HepG2 (cell line): ENCODE measurements at regions not wholly inside any gene's neighbourhood (a gene's known extent, or its start where the extent isn't known, plus 50 kb on each side); places are given as distances from the start of the nearest gene placed in this dataset.

Source experiments
- ATAC-seq: fragments of 200-7000 bp; cut with Tn5 transposase; 3 replicates; pipeline ENCODE4 v1.9.1; 2020; ENCODE audit warnings: mild to moderate bottlenecking, moderate library complexity
- BruUV-seq: library from RNA; stranded (reverse); fragments of 400-500 nt; replicated peaks from 2 replicates; lab custom pipeline; 2021; lab: Mats Ljungman, UMichigan
- CTCF ChIA-PET: fragments of 300-600 bp; formaldehyde crosslinking; extraction: SDS; loops from one replicate; lab custom pipeline; 2021; ENCODE audit warnings: low total read pairs, inconsistent platforms, low intra/inter-chr PET ratio; lab: Yijun Ruan, JAX
- POLR2A ChIA-PET: fragments of 350-600 bp; sonication (Branson Sonifier 250); formaldehyde crosslinking; loops from one replicate; lab custom pipeline; 2020; ENCODE audit warnings: antibody characterized with exemption, inconsistent platforms; lab: Yijun Ruan, JAX
- DNase-seq: peaks from one replicate; pipeline ENCODE4 v3.0.0-alpha.2; 2015; ENCODE audit warnings: low spot score
- FAIRE-seq: peaks from 3 replicates; lab custom pipeline; 2011; peaks lifted over from hg19 to GRCh38; lab: Jason Lieb, UNC
- H2AFZ ChIP-seq: one replicate; pipeline ENCODE4 v1.6.1; 2011; ENCODE audit warnings: low read length, inconsistent platforms
- H3K27ac ChIP-seq: fragments of 300-600 bp; 3 replicates; pipeline ENCODE4 v1.8.0; 2011; ENCODE audit warnings: mixed run types, mild to moderate bottlenecking, mixed read lengths, low read length, inconsistent platforms; ENCODE audit not compliant: insufficient read depth; ENCODE audit errors: extremely low read length
- H3K27me3 ChIP-seq, 2 experiments: fragments of 200-600 bp in 1 of 2; 2 replicates in 1 of 2; 3 replicates in 1 of 2; pipeline versions ENCODE4 v1.6.0 to v1.8.0; 2011; ENCODE audit warnings: low read length in 2 of 2, mild to moderate bottlenecking in 2 of 2, moderate library complexity in 2 of 2, inconsistent platforms in 1 of 2; ENCODE audit not compliant: insufficient read depth in 2 of 2, control insufficient read depth in 1 of 2
- H3K36me3 ChIP-seq, 2 experiments: fragments of 200-600 bp in 1 of 2; replicated peaks in 1 of 2; 2 replicates in 1 of 2; 3 replicates in 1 of 2; pipeline versions ENCODE4 v1.5.1 to v1.8.0; 2011; ENCODE audit warnings: low read length in 2 of 2, inconsistent platforms in 1 of 2; ENCODE audit not compliant: insufficient read depth in 2 of 2, control insufficient read depth in 1 of 2
- H3K4me1 ChIP-seq: 2 replicates; pipeline ENCODE4 v1.5.1; 2012; ENCODE audit warnings: low read length, inconsistent platforms; ENCODE audit not compliant: insufficient read depth
- H3K4me2 ChIP-seq: 2 replicates; pipeline ENCODE4 v1.6.0; 2011; ENCODE audit warnings: low read depth, low read length, inconsistent platforms
- H3K4me3 ChIP-seq, 3 experiments: fragments of 200-600 bp in 1 of 3; sonication (generic), shearing (Covaris generic) in 1 of 3; replicated peaks in 1 of 3; 2 replicates each; pipeline ENCODE4 v1.5.1; 2011 to 2016; ENCODE audit warnings: low read length in 3 of 3, inconsistent platforms in 2 of 3, low read depth in 2 of 3, mild to moderate bottlenecking in 2 of 3, control low read depth in 1 of 3, mixed read lengths in 1 of 3; ENCODE audit not compliant: insufficient read depth in 1 of 3
- H3K79me2 ChIP-seq: one replicate; pipeline ENCODE4 v1.6.1; 2011; ENCODE audit warnings: low read length, inconsistent platforms; ENCODE audit not compliant: insufficient read depth
- H3K9ac ChIP-seq: 2 replicates; pipeline ENCODE4 v1.6.0; 2011; ENCODE audit warnings: mild to moderate bottlenecking, low read depth, low read length, inconsistent platforms; ENCODE audit not compliant: insufficient read depth
- H3K9me3 ChIP-seq: 2 replicates; pipeline ENCODE4 v1.5.1; 2012; ENCODE audit warnings: mild to moderate bottlenecking, low read length
- H4K20me1 ChIP-seq: 2 replicates; pipeline ENCODE4 v1.6.0; 2011; ENCODE audit warnings: inconsistent platforms, mild to moderate bottlenecking, low read length, moderate library complexity; ENCODE audit not compliant: insufficient read depth
- ERF ChIP-seq: IDR thresholded peaks from 2 replicates; pipeline ENCODE4 v1.6.1; 2018; ENCODE audit warnings: missing biosample characterization, missing genetic modification reagents
- HMG20B ChIP-seq: conservative IDR thresholded peaks from 2 replicates; pipeline ENCODE4 v1.6.1; 2016; ENCODE audit warnings: missing genetic modification reagents, missing compliant biosample characterization
- HNRNPH1 ChIP-seq: fragments of 200-400 bp; formaldehyde crosslinking; optimal IDR thresholded peaks from 2 replicates; pipeline ENCODE3; 2017; ENCODE audit warnings: mild to moderate bottlenecking, low read depth, low read length
- HOXA9 ChIP-seq: sonication (generic); formaldehyde crosslinking; IDR thresholded peaks from 2 replicates; pipeline ENCODE4 v1.8.1; 2022; ENCODE audit warnings: missing genetic modification reagents, mild to moderate bottlenecking, moderate library complexity, borderline replicate concordance
- NFE2 ChIP-seq: sonication (generic); formaldehyde crosslinking; IDR thresholded peaks from 2 replicates; pipeline ENCODE4 v1.4.0; 2020; ENCODE audit warnings: missing genetic modification reagents
- STAG1 ChIP-seq: sonication (generic); formaldehyde crosslinking; IDR thresholded peaks from 2 replicates; pipeline ENCODE4 v1.4.0; 2020; ENCODE audit warnings: missing genetic modification reagents
- ZBTB39 ChIP-seq: sonication (generic); formaldehyde crosslinking; IDR thresholded peaks from 2 replicates; pipeline ENCODE4 v1.5.0; 2020; ENCODE audit warnings: missing genetic modification reagents
- ZNF34 ChIP-seq: sonication (generic); formaldehyde crosslinking; IDR thresholded peaks from 2 replicates; pipeline ENCODE4 v1.4.0; 2020; ENCODE audit warnings: mild to moderate bottlenecking, missing genetic modification reagents, borderline replicate concordance
- ZNF644 ChIP-seq: IDR thresholded peaks from 2 replicates; pipeline ENCODE4 v1.6.1; 2016; ENCODE audit warnings: low read depth
- whole genome bisulfite sequencing: methylation state at CpG from one replicate; pipeline ENCODE4 v1.1.6; 2017; ENCODE audit warnings: low lambda C conversion rate; 5-methylcytosine and 5-hydroxymethylcytosine counted together
- in situ Hi-C: cut with HindIII; loops from 2 replicates; pipeline ENCODE4 v1.10.0; 2017; ENCODE audit warnings: low pct_unique_long_range_greater_than_20kb; ENCODE audit not compliant: extremely low pct_ligation_motif_present
- intact Hi-C: fragments of 100-400 bp; cut with micrococcal nuclease; formaldehyde crosslinking; loops from one replicate; pipeline ENCODE4 v1.10.0; 2022; ENCODE audit not compliant: unreplicated experiment

- H3K79me2 ChIP-seq, result no peaks in the 10 kb centered on the region
- 5% methylated on average over 4 of the region's 4 CpGs for whole genome bisulfite sequencing
- no peaks in the 10 kb centered on the region for H3K4me1 ChIP-seq
- no peak overlapping the region for H3K4me2 ChIP-seq
- DNase-seq (no peak), FAIRE-seq (no peak), ATAC-seq (no peak)
- H3K4me3 ChIP-seq, result no peak overlapping the region
- no peak overlapping the region for H3K9ac ChIP-seq
- CTCF ChIA-PET, result no interaction called here
- H3K9me3 ChIP-seq, result no peaks in the 10 kb centered on the region
- POLR2A ChIA-PET, result no interaction called here
- in situ Hi-C loops (no loop called here), intact Hi-C loops (no loop called here)
- no peaks in the 10 kb centered on the region for H4K20me1 ChIP-seq
- no peaks in the 10 kb centered on the region for H3K27me3 ChIP-seq
- TF ChIP-seq ZNF644 (CRISPR knock-in tag) (no peak), NFE2 (CRISPR knock-in tag) (no peak), STAG1 (no peak), ZNF34 (CRISPR knock-in tag) (no peak), HMG20B (no peak)
- TF ChIP-seq, all 625 proteins: peak for 0
- Histone ChIP-seq H3K27ac (no peak overlapping the region), H2AFZ (no peak overlapping the region), H3K36me3 (no peaks in the 10 kb centered on the region)
- BruUV-seq, result no TSS peak
These were observed 407.8 kb upstream of the PDE3A start for GRCh38 chr12:19960527-19960926.

DNA sequence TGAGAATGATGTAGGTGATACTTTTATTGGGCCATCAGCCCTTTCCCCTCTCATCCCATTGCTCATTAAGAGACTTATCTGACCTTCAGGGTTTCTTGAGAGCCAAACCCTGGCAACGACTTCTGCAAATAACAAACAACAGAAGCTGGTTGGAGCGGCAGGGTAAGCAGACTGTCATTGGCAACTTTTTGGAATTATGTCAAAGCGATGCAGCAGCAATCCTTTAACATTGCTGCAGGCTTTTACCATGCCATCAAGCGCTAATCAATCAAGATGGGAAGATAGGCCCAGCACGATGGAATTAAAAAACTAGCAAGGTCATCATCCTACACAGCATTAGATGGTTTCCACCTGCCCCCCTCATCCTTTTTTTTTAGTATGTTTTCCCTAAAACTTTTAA, 406.1 kb upstream of the PDE3A start:
- Histone ChIP-seq H3K9me3 (no peaks in the 10 kb centered on the region), H3K9ac (no peak overlapping the region), H3K4me2 (no peak overlapping the region), H3K79me2 (no peaks in the 10 kb centered on the region), H3K4me3 (no peak overlapping the region), H3K27ac (no peak overlapping the region), H3K27me3 (no peaks in the 10 kb centered on the region), H4K20me1 (no peaks in the 10 kb centered on the region), H2AFZ (no peak overlapping the region), H3K4me1 (no peaks in the 10 kb centered on the region), H3K36me3 (no peaks in the 10 kb centered on the region)
- intact Hi-C loops (no loop called here), in situ Hi-C loops (no loop called here)
- POLR2A ChIA-PET, result no interaction called here
- CTCF ChIA-PET, result no interaction called here
- no TSS peak for BruUV-seq
- FAIRE-seq (no peak), ATAC-seq (no peak), DNase-seq (no peak)
- WGBS, result 7% methylated on average over 5 of the region's 5 CpGs
- TF ChIP-seq ZBTB39 (no peak), HOXA9 (no peak), ERF (CRISPR knock-in tag) (no peak), HNRNPH1 (no peak)
